GM12864 (cell line): ENCODE measurements at regions not wholly inside any gene's neighbourhood (a gene's known extent, or its start where the extent isn't known, plus 50 kb on each side); places are given as distances from the start of the nearest gene placed in this dataset.

ENCODE experiments used
- DNase-seq: peaks from one replicate; pipeline ENCODE4 v3.0.0-alpha.2; 2011; ENCODE audit warnings: low read depth
- H3K4me3 ChIP-seq: 2 replicates; pipeline ENCODE4 v1.5.1; 2011; ENCODE audit warnings: mild to moderate bottlenecking, low read depth, low read length, control low read depth
- TF ChIP-seq, protein P1 (sequence below): IDR thresholded peaks from 2 replicates; pipeline ENCODE4 v1.5.1; 2011; ENCODE audit warnings: low read depth, mild to moderate bottlenecking, moderate library complexity, low read length, control low read depth, inconsistent platforms; ENCODE audit errors: missing control alignments

DNA sequence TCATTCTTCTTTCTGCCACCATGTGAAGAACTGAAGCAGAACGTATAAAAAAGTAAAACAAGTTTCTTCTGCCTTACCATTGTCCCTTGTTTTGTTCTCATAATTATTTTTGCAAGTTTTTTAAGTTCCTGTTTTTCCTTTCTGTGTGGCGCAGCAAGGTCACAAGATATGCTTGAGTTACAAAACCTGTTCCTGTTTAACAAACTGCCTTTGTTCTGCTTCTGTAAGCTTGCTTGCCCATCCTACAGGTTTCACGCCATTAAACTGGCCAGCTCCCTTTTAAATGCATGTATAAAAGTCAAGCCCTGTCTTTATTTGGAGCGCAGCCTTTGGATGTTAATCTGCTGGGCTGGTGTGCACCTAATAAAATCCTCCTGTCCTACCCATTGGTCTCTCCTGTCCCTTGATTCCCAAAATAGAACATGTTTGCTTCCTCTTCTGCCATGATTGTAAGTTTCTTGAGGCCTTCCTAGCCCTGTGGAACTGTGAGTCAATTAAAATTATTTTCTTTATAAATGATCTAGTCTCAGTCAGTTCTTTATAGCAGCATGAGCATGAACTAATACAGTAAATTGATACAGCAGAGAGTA is 1115.4 kb downstream of the SLITRK1 start:
- H3K4me3 ChIP-seq = no peak overlapping the region
- TF ChIP-seq, protein P1, sequence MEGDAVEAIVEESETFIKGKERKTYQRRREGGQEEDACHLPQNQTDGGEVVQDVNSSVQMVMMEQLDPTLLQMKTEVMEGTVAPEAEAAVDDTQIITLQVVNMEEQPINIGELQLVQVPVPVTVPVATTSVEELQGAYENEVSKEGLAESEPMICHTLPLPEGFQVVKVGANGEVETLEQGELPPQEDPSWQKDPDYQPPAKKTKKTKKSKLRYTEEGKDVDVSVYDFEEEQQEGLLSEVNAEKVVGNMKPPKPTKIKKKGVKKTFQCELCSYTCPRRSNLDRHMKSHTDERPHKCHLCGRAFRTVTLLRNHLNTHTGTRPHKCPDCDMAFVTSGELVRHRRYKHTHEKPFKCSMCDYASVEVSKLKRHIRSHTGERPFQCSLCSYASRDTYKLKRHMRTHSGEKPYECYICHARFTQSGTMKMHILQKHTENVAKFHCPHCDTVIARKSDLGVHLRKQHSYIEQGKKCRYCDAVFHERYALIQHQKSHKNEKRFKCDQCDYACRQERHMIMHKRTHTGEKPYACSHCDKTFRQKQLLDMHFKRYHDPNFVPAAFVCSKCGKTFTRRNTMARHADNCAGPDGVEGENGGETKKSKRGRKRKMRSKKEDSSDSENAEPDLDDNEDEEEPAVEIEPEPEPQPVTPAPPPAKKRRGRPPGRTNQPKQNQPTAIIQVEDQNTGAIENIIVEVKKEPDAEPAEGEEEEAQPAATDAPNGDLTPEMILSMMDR = no peak
- no peak for DNase-seq

GRCh38 chr13:82758044-82758443 is 1124.2 kb downstream of the SLITRK1 start:
- TF ChIP-seq, protein P1 = no peak
- H3K4me3 ChIP-seq = no peak overlapping the region
- no peak for DNase-seq

DNA sequence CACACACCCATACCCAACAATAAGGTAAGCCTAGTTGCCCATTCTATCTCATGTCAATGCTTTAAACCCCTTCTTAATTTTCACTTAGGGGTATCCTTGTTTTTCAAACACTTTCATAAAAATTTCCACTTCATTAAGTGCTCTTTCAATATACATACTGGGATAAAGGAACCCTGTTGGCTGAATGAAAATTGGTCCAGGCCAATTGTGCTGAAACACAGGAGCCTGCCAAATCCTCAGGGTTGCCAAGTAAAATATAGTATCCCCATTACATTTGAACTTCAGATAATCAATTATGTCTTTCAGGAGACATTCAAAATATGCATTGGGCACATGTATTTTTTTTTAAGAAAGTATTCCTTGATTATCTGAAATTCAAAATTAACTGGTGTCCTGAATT is 1131.1 kb downstream of the SLITRK1 start:
- TF ChIP-seq, protein P1 = no peak
- DNase-seq = no peak

DNA sequence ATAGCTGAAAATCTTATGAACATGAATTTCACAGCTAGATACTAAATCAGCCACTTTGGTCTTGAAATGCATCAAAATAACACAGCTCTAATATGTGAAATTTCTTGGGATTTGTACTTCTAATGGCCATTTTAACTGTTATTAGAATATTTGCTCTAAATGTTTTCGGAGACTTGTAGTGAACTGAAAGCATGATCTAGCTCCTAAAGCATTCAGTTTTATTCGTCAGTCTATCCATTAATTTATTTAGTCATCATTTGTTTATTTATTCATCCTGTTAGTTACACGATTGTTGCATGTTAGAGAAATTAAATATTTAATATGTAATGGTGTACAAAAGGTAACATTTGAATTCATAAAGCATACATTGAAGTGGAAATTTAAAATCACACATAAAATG is 1132.7 kb downstream of the SLITRK1 start:
- no peak for DNase-seq
- TF ChIP-seq, protein P1 = no peak
- no peak overlapping the region for H3K4me3 ChIP-seq

More for the DNA sequence above, 1131.1 kb downstream of the SLITRK1 start:
- H3K4me3 ChIP-seq = no peak overlapping the region

DNA sequence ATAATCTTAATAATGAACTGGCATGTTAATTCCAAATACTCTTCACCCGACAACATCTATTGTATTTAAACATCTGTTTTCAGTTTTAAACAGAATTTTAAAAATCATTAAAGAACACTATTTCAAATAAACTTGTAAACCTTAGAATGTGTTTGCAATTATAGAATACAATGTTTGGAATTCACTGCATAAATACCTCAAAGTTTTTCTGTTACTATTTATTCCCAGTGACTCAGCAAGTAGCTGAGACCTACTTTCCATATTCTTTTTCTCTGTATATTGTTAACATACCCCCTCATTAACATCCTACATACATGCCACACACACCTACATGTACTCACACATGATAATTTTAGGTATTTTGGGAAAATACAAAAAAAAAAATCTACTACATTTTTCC is 1134.3 kb downstream of the SLITRK1 start:
- H3K4me3 ChIP-seq = no peak overlapping the region
- DNase-seq = no peak
- TF ChIP-seq, protein P1 = no peak

DNA sequence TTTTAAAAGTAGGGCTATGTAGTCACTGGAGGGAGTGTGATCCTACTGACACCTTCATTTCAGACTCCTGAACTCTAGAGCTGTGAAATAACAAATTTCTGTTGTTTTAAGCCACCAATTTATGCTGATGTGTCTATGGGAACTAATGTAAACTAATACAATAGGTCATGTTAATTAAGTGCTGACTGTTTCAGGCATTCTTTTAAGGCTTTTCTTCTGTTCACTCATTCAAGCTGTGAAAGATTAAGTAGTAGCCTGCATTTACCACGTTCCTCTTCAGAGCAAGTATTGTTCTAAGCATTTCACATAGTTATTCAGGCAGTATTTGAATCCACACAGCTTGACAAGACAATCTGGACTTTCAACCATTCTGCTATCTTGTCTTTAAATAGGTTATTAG is 1135.0 kb downstream of the SLITRK1 start:
- TF ChIP-seq, protein P1 = no peak
- no peak overlapping the region for H3K4me3 ChIP-seq
- no peak for DNase-seq

DNA sequence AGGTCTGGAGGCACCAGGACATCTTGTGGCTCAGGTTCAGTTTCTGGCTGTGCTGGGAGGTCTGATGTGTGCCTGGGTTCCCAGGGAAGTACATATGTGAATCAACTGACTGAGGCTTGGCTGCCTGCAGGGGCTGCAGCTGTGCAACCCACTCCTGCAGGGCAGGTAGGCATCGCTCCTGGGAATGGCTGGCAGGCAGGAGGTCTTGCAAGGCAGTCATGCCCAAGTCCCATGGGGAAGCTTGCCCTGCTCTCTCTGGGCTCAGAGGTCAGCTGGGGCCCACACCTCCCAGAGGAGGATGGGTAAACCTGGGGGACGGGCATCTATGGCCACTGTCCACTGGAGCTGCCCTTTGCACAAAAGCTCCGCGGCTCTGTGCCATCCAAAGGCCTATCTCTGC is 1141.8 kb downstream of the SLITRK1 start:
- H3K4me3 ChIP-seq = no peak overlapping the region
- no peak for DNase-seq
- TF ChIP-seq, protein P1 = no peak
